Activated CD4-positive, alpha-beta T cell treated with anti-CD3 and anti-CD28 coated beads, Interleukin-2, amount 50 U/mL, for 24 hours (primary cell): ENCODE measurements at regions not wholly inside any gene's neighbourhood (a gene's known extent, or its start where the extent isn't known, plus 50 kb on each side); places are given as distances from the start of the nearest gene placed in this dataset.

Experiments
- DNase-seq, 2 donors: peaks; one replicate each; pipeline ENCODE4 v3.0.0-alpha.2; 2020; ENCODE audit warnings: low read depth in 1 of 2, low spot score in 1 of 2

DNA sequence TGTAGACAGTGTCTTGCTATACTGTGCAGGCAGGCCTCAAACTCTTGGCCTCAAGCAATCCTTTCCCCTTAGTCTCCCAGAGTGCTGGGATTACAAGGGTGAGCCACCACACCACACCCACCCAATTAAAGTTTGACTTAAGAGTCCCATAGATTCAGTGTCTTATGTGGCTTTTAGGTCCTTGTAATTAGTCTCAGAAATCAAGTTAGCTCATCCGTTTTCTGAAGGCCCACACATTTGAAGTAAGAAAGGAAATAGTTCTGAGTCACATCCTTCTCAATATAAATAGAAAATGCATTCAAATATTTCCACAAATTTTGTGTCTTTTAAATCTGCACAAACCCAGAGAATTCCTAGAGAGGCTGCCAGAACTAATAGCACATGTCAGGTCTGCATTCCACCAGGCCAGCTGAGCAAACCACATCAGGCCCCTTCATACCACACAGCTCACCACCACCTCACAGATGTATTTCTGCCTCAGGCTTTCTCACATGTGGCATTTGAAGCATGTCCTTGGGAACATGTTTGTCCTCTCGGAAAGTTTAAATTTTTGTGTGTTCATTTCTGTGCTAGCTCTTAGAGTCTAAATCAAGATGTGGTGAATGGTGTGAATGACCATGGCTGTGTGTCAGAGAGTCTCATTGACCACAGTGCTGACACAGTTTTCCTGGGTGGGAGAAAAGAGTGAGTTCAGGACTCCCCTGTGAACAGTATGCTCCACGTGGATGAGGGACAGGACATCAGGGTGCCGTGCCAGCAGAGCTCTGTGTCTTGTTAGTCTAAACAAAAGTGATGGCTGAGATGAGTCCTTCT is 148.4 kb upstream of the USP9Y start:
- no peak for DNase-seq

DNA sequence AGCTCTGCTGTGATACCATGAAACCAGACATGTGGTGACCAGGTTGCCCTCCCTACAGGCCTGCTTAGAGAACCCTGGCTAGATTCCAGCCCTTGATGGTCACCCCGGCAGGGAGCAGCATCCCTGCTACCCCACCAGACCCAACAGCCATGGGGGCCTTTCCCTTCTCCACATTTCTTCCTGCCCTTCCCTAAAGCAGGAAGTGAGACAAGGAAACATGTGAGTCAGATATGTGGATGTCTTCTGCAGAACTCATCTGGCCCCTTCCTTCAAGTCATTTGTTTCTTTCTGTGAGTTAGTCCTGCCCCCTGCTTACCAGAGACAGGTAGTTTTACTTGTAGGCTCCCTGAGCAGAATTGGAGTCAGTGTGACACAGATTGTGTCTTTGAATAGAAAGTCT is 147.1 kb upstream of the USP9Y start:
- no peak for DNase-seq

DNA sequence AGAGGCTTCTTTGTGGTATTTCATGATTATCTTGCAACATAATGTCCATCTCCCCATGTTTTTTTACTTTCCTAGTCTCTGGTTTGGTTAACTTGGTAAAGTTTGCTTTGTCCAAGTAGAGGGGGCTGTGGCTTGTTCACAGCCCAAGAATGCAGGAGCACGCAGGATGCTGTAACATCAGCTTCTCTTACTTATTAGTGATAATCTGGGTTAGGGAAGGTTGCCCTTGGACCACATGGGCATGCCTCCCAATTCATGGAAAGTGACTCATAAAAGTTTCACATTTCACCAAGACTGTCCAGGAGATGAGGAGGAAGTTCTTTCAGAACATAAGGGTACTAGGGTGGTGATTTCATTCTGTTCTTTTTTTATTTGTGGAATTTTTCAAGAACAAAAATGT is 146.0 kb upstream of the USP9Y start:
- no peak for DNase-seq

DNA sequence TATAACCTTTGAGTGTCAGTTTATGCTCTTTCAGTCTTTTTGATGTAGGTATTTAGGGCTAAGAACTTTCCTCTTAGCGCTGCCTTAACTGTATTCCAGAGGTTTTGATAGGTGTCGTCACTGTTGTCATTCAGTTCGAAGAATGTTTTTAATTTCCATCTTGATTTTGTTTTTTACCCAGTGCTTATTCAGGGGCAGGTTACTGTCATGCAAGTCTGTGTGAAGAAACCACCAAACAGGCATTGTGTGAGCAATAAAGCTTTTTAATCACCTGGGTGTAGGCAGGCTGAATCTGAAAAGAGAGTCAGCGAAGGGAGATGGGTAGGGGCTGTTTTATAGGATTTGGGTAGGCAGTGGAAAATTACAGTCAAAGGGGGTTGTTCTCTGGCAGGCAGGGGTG is 142.0 kb upstream of the USP9Y start:
- no peak for DNase-seq

DNA sequence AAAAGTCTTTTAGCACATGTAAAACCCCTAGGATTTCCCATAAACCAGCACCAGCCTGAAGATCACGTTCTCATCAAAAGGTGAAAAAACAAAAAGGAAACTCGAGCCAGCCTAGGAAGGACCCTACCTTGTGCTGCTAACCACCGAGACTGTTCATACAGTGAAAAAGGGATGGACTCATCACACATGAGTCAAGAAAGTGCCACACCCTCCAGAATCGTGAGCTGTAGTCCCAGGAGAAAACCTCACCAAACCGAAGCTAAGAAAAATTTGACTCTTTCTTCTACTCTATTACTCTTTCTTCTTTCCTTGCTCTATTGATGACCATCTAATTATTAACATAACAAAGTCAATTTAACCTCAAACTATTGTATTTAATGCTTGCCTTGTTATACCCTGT is 124.8 kb upstream of the USP9Y start:
- DNase-seq: no peak

DNA sequence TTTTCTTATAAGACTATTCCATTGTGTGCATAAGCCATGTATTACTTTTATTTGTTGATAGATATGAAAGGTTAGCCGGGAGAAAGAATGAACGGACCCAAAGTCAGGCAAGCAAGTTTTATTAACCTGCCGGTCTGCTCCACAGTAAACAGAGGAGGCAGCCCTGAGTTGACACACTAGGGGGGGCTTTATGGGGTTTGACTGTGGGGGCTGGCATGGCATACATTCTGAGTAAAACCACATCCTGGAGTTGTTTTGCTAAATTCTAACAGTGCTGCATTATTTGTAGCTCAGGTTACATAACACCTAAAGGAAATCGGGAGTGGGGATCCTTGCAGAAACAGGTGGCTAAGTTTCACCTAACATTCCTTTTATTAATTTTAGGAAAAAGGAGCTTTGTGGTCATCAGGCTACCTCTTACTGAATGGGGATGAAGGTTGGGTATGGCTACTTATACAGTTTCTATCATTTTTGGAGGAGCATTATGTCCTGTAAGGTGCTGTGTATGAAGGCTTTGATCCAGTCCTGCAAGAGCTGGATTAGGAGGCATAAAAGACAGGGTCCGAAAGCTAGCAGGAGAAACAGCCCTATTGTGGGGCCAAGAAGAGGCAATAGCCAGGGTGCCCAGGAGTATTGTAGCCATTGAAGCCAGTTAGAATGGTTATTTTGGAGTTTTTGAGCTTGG is 107.4 kb upstream of the USP9Y start:
- no peak for DNase-seq

DNA sequence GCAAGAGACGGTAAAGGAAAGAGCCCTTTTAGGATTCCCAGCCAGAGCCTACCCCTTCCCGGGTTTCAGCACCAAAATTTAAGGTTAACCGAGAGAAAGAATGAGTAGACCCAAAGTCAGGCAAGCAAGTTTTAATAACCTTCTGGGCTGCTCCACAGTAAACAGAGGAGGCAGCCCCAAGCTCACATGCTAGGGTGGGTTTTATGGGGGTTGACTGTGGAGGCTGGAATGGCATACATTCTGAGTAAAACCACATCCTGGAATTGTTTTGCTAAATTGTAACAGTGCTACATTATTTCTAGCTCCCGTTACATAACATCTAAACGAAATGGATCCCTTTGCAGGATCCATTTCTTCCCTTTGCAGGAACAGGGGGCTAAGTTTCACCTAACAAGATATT is 102.2 kb upstream of the USP9Y start:
- no peak for DNase-seq

DNA sequence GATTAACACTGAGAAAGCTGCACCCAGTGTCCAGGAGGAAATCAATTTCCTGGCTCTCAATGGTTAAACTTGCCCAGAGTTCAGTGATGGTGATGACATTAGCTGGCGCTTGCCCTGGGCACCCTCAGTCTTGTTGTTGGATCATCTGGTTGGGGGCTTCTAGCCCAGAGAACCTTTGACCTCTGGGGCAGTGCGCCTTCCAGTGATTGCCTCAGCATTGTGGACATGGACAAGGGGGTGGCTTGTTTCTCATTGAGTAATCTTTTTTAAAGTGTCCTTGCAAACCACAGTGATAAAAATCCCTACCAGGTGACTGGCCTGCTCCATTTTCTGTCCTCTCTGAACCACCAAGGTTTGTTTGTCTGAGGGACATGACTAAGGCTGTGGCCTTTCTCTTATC is 95.6 kb upstream of the USP9Y start:
- no peak for DNase-seq

DNA sequence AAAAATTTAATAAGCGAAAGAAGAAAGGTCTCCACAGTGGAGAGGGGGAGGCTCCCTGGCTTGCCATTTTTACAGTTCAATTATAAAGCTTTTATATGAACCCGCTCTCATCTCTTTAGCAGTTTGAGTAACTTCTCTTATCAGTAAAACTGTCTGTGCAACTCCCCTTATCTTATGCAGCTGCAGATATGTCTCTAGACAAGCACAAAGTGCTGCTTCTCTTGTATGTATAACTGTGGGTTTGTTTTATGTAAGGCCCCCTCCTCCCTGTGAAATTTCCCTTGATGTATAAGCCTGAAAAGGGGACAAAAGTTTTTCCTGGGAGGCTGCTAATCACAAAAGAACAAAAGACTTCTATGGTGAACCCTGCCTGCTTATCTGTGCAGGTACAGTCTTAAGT is 90.2 kb upstream of the USP9Y start:
- no peak for DNase-seq

DNA sequence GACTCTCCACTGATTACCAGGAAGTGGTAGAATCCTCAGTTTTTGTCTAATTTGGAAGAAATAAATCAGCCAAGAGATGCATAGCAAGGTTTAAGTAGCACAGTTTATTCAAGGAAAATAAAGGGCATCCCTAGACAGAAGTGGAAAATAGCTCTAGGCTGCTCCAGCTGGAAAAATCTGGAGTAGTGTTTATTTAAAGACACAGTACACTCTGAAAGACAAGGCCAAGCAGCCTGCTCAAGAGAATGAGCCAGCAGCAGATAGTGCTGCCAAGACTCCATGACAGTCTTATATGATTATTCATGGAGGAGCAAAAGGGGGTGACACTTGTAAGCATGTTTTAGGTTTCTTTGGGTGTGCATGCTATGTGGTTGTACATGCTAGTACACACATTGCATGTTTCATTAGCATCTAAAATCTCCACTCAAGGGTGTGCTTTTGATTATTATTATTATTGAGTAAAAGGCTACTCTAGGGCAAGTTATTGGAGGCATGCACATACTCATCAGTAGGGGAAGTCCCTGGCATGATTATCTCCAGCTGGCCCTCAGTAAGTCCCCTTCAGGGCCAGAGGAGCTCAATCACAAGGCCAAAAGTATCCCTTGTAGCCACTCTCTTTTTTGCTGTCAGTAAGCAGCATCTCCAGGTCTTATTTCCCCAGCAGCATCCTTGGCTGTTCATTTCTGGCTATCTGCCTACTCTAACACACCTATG is 85.1 kb upstream of the USP9Y start:
- DNase-seq: no peak

DNA sequence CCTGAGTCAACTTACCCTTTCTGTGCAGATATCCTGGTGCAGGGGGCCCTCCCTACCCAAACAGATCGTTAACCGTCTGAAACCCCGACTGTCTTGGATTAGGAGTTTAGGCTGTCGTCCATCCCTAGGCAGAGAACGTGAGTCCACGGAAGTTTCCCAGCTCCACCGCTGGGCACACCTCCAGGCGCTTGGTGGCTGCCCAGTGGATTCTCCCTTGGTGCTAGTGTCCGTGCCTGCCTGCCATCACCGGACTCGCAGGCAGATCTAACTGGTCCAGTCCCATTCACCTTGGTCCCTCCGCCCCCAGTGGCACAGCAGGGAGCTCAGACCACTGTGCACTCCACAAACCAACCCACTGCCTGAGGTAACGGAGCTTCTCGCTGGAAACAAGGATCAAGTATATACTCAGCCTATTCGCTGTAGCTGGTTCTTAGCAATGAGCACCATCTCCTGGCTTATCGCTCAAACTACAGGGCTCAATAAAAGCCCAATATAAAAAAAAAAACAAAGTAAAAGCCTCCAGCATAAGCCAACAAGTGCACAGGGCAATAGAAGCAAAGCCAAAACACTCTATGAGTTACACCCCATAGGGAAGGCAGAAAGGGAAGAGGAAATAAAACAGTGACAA is 79.5 kb upstream of the USP9Y start:
- no peak for DNase-seq

DNA sequence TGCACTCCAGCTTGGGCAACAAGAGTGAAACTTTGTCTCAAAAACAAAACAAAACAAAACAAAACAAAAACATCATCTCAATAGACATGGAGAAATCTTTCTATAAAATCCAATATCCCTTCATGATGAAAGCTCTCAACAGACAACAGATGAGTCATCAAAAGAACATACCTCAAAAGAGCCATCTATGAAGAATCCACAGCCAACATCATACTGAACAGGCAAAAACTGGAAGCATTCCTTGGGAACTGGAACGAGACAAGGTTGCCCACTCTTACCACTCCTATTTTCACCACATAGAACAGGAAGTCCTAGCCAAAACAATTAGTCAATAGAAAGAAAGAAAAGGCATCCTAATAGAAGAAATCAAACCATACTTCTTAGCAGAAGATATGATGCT is 77.8 kb upstream of the USP9Y start:
- no peak for DNase-seq

DNA sequence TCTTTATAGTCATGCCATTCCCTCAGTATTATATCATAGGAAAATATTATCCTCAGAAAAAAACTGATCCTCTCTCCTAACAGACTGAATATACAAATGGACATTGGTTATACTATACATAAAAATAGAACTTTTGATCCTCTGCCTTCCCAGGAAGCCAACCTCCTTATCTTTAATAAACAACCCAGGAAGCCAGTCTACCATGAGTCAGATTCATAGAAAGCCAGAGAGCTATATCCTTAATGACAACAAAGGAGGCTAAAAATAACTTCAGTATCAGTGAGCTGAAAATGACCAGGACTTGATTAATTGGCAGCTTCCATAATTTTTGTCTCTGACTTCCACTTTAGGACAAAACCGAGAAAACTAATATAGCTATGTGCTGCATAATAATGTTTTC is 58.0 kb upstream of the USP9Y start:
- DNase-seq: no peak

DNA sequence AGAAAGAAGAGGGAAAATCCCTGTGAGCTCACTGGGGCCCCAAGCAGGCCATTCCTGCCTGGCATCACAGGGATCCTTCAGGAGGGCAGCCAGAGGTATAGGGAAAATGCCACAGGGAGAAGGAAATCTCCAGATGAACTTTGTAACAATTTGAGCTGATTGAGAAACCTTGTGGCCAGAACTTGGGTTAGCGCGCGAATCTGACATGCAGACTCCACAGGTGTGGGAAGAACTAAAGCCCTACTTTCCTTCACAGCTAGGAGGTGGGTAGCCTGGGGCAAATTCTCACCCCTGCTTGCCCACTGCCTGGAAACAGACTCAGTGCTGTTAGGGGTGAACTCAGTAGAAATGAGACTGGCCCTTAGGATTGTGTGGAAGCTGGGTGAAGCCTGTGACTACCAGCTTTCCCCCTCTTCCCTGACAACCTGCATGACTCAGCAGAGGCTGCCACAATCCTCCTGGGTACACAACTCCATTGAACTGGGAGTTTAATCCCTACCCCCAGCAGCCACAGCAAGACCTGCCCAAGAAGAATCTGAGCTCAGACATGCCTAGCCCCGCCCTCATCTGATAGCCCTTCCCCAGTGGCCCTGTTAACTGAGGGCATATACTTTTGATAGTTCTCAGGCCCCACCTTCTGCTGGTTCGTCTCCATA is 57.2 kb upstream of the USP9Y start:
- DNase-seq: no peak

DNA sequence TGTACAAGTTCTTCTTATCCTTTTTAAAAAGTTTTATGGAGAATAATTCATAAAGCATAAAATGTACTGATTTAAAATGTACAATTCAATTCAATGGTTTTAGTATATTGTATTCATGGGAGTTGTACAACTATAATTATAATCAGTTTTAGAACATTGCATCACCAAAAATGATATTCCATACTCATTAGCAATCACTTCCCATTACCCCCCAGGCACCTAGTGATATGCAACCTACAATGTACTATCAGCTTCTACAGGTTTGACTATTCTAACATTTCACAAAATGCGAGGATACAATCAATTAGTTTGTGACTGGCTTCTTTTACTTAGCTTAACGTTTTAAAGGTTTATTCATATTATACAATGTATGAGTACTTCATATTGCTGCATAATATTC is 49.9 kb upstream of the USP9Y start:
- no peak for DNase-seq
